BLaER1 treated with 17β-estradiol and CSF1 and Interleukin-3, amounts not matched to agents 10 nM and 100 nM (cell line): ENCODE measurements at regions not wholly inside any gene's neighbourhood (a gene's known extent, or its start where the extent isn't known, plus 50 kb on each side); places are given as distances from the start of the nearest gene placed in this dataset.

Experiments used
- H3K27ac ChIP-seq, 11 experiments: shearing (Covaris generic); formaldehyde crosslinking; 2 replicates each; pipeline ENCODE4 v1.8.1; 2022
- H3K27me3 ChIP-seq, 11 experiments: shearing (Covaris generic); formaldehyde crosslinking; 2 replicates each; pipeline ENCODE4 v1.8.1; 2022
- H3K36me3 ChIP-seq, 11 experiments: shearing (Covaris generic); formaldehyde crosslinking; 2 replicates each; pipeline ENCODE4 v1.8.1; 2022
- H3K4me1 ChIP-seq, 10 experiments: shearing (Covaris generic); formaldehyde crosslinking; 2 replicates each; pipeline ENCODE4 v1.8.1; 2022
- H3K4me2 ChIP-seq, 11 experiments: shearing (Covaris generic); formaldehyde crosslinking; 2 replicates each; pipeline ENCODE4 v1.8.1; 2022
- H3K4me3 ChIP-seq, 10 experiments: shearing (Covaris generic); formaldehyde crosslinking; 2 replicates each; pipeline ENCODE4 v1.8.1; 2022
- H3K9ac ChIP-seq, 11 experiments: shearing (Covaris generic); formaldehyde crosslinking; 2 replicates each; pipeline ENCODE4 v1.8.1; 2022
- H3K9me3 ChIP-seq, 11 experiments: shearing (Covaris generic); formaldehyde crosslinking; replicated peaks in 1 of 11; 2 replicates each; pipeline ENCODE4 v1.8.1; 2022
- H4K20me1 ChIP-seq, 11 experiments: shearing (Covaris generic); formaldehyde crosslinking; 2 replicates each; pipeline ENCODE4 v1.8.1; 2022
- Cebpa-rat ChIP-seq, 11 experiments: shearing (Covaris generic); IDR thresholded peaks; 2 replicates each; pipeline ENCODE4 v1.8.1; 2022

GRCh38 chr4:136329042-136329662, 1203.1 kb downstream of the PCDH18 start:
- H3K4me1 ChIP-seq = 0 out of 20 replicates have a peak, but pooled peaks cover 0 to 4% (median 0%) of the 10 kb centered on the region in 10 experiments
- no peak overlapping the region for H3K4me3 ChIP-seq
- TF ChIP-seq Cebpa-rat (IDR thresholded peaks at IDR 0.05) = no peak
- no peaks in the 10 kb centered on the region for H4K20me1 ChIP-seq
- H3K27ac ChIP-seq = no peak overlapping the region
- no peak overlapping the region for H3K4me2 ChIP-seq
- H3K9ac ChIP-seq = no peak overlapping the region
- no peaks in the 10 kb centered on the region for H3K9me3 ChIP-seq
- H3K27me3 ChIP-seq = no peaks in the 10 kb centered on the region
- H3K36me3 ChIP-seq = no peaks in the 10 kb centered on the region

DNA sequence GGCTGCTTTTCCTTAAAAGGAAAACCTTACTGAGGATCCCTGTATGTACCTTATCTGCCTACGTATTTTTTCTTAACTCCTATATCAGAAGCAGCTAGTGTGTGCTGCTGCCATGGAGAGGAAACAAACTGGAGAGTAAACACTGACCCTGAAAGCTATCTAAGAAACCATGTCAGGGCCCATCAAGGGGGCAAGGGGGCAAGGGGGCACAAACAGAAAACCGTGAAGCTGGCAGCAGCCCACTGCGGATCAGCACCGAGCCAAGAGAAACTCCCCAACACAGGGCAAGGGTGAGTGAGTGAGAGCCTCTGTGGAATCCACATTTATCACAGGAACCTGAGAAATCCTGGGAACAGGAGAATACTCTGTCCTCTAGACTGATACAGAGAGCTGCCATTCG, 1204.2 kb downstream of the PCDH18 start:
- Histone ChIP-seq H4K20me1 (no peaks in the 10 kb centered on the region), H3K27me3 (no peaks in the 10 kb centered on the region), H3K9me3 (no peaks in the 10 kb centered on the region), H3K4me1 (0 out of 20 replicates have a peak, but pooled peaks cover 0 to 4% (median 0%) of the 10 kb centered on the region in 10 experiments), H3K9ac (no peak overlapping the region), H3K4me3 (no peak overlapping the region), H3K27ac (no peak overlapping the region), H3K36me3 (no peaks in the 10 kb centered on the region), H3K4me2 (no peak overlapping the region)
- TF ChIP-seq Cebpa-rat (IDR thresholded peaks at IDR 0.05) = no peak

- Histone ChIP-seq H3K27ac (no peak overlapping the region), H3K9me3 (no peaks in the 10 kb centered on the region), H3K4me3 (no peak overlapping the region), H3K27me3 (no peaks in the 10 kb centered on the region), H3K4me1 (0 out of 20 replicates have a peak, but pooled peaks cover 0 to 4% (median 0%) of the 10 kb centered on the region in 10 experiments), H3K36me3 (no peaks in the 10 kb centered on the region), H3K9ac (no peak overlapping the region), H3K4me2 (no peak overlapping the region), H4K20me1 (no peaks in the 10 kb centered on the region)
- no peak for TF ChIP-seq Cebpa-rat (IDR thresholded peaks at IDR 0.05)
Observed at GRCh38 chr4:136320465-136320813, 1211.9 kb downstream of the PCDH18 start.

DNA sequence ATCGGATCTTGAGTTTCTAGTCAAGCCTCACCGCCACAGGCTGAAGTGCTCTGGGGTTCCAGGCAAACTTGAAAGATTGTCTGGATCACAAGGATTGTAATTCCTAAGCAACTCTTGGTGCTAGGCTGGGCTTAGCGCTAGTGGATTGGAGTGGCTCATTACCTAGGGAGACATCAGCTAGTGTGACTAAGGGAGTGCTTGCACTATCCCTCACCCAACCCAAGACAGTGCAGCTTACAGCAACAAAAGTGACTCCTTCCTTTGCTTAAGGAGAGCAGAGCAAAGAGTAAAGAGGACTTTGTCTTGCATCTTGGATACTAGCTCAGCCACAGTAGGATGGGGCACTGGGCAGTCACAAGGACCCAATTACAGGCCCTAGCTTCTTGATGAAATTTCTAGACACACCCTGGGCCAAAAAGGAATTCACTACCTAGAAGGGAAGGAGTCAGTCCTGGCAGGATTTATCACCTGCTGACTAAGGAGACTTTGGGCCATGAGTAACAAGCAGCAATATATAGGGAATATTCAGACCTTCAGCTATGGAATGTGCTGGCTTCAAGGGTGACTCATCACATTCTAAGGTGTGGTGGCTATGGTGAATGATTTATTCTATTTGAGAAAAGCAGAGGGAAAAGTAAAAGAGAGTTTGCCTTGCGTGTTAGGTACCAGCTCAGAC, 1212.4 kb downstream of the PCDH18 start:
- H3K27ac ChIP-seq = no peak overlapping the region
- no peaks in the 10 kb centered on the region for H3K36me3 ChIP-seq
- H3K9ac ChIP-seq = no peak overlapping the region
- no peaks in the 10 kb centered on the region for H3K9me3 ChIP-seq
- no peak for TF ChIP-seq Cebpa-rat (IDR thresholded peaks at IDR 0.05)
- H3K27me3 ChIP-seq = no peaks in the 10 kb centered on the region
- H3K4me1 ChIP-seq = 0 out of 20 replicates have a peak, but pooled peaks cover 0 to 4% (median 0%) of the 10 kb centered on the region in 10 experiments
- H4K20me1 ChIP-seq = no peaks in the 10 kb centered on the region
- no peak overlapping the region for H3K4me2 ChIP-seq
- H3K4me3 ChIP-seq = no peak overlapping the region

DNA sequence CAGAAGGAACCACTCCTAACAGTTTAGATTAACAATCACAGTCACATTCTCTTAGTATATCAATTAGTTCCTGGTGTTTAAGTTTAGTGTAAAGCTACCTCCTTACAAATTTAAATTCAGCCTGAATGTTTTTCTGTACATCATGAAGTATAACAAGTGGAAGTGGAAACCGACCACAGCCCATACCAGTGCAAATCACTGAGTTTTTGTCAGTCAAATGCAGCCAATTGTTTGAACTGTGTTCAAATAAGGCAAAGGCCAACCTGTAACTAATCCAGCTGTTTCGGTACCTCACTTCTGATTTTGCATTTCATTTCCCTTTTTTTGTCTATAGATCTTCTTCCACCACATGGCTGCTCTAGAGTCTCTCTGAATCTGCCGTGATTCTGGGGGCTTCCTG, 1215.3 kb downstream of the PCDH18 start:
- Histone ChIP-seq H3K4me3 (no peak overlapping the region), H3K9me3 (no peaks in the 10 kb centered on the region), H3K36me3 (no peaks in the 10 kb centered on the region), H4K20me1 (no peaks in the 10 kb centered on the region), H3K9ac (no peak overlapping the region), H3K27me3 (no peaks in the 10 kb centered on the region), H3K4me2 (no peak overlapping the region), H3K4me1 (0 out of 20 replicates have a peak, but pooled peaks cover 0 to 4% (median 0%) of the 10 kb centered on the region in 10 experiments), H3K27ac (no peak overlapping the region)
- TF ChIP-seq Cebpa-rat (IDR thresholded peaks at IDR 0.05) = no peak

DNA sequence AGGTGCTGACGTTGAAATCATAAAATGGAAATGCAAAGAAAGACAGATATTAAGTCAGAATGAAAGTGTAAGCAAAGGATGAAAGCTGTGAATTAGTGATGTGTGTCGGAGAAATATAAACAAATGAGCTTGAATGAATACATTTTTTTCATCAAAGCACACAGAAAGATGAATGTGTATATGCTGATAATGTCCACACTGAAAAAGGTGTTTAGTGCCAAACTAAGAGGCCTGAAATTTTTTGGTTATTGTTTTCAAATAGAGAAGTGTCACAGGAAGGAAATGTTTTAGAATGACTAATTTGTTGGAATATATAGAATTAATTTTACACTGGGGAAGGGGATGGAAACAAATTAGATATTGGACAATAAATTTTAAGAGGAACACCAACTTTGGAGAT, 1217.6 kb downstream of the PCDH18 start:
- H3K9me3 ChIP-seq = no peaks in the 10 kb centered on the region
- TF ChIP-seq Cebpa-rat (IDR thresholded peaks at IDR 0.05) = no peak
- no peaks in the 10 kb centered on the region for H3K27me3 ChIP-seq
- H4K20me1 ChIP-seq = no peaks in the 10 kb centered on the region
- H3K9ac ChIP-seq = no peak overlapping the region
- H3K4me3 ChIP-seq = no peak overlapping the region
- no peak overlapping the region for H3K4me2 ChIP-seq
- H3K36me3 ChIP-seq = no peaks in the 10 kb centered on the region
- no peak overlapping the region for H3K27ac ChIP-seq
- 0 out of 20 replicates have a peak, but pooled peaks cover 0 to 4% (median 0%) of the 10 kb centered on the region in 10 experiments for H3K4me1 ChIP-seq

- Histone ChIP-seq H4K20me1 (no peaks in the 10 kb centered on the region), H3K27ac (no peak overlapping the region)
Observed at GRCh38 chr4:136311774-136312173, 1220.5 kb downstream of the PCDH18 start.

DNA sequence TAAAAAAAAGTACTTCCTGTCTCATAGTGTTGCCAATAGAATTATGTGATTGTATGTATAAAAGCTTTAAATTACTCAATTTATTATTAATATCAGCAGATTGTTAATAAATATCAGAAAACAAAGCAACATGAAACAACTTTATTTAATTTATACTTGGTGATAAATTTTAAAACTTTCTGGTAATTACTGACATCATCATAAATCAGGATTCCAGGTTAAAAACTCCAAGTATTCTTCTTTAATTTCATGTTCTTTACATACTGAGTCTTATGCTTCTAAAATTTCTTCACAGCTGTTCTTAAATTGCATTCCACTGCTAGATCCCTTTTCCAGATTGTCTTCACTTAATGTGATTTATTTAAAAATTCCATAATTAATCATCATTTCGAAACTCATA, 1224.5 kb downstream of the PCDH18 start:
- no peaks in the 10 kb centered on the region for H3K27me3 ChIP-seq
- H4K20me1 ChIP-seq = no peaks in the 10 kb centered on the region
- no peak overlapping the region for H3K27ac ChIP-seq
- H3K4me3 ChIP-seq = no peak overlapping the region
- H3K36me3 ChIP-seq = no peaks in the 10 kb centered on the region
- no peak overlapping the region for H3K9ac ChIP-seq
- TF ChIP-seq Cebpa-rat (IDR thresholded peaks at IDR 0.05) = no peak
- H3K4me2 ChIP-seq = no peak overlapping the region
- H3K4me1 ChIP-seq = no peaks in the 10 kb centered on the region
- H3K9me3 ChIP-seq = no peaks in the 10 kb centered on the region

More at GRCh38 chr4:136311774-136312173, 1220.5 kb downstream of the PCDH18 start:
- H3K36me3 ChIP-seq = no peaks in the 10 kb centered on the region
- 0 out of 20 replicates have a peak, but pooled peaks cover 0 to 4% (median 0%) of the 10 kb centered on the region in 10 experiments for H3K4me1 ChIP-seq
- H3K4me2 ChIP-seq = no peak overlapping the region
- no peak overlapping the region for H3K9ac ChIP-seq
- H3K9me3 ChIP-seq = no peaks in the 10 kb centered on the region
- TF ChIP-seq Cebpa-rat (IDR thresholded peaks at IDR 0.05) = no peak
- H3K27me3 ChIP-seq = no peaks in the 10 kb centered on the region
- H3K4me3 ChIP-seq = no peak overlapping the region

DNA sequence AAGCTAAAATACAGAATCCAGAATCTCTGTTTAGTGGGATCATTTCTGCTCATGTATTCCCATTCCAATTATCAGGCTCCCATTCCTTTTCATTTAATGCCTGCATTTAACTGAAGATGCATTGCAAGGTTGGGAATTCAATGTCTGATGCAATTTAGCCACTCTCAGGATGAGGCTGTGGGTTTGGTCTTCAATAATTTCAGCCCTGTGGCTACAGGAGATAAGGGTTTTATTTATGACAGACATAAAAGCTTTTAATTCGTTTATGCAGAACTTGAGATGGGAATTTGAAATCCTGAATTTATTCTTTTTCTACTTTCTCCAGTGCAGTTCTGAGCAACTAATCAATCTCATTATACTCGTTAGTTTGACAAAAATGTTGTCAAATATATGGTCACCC, 1225.9 kb downstream of the PCDH18 start:
- Histone ChIP-seq H3K9ac (no peak overlapping the region), H3K27me3 (no peaks in the 10 kb centered on the region), H3K36me3 (no peaks in the 10 kb centered on the region), H3K9me3 (no peaks in the 10 kb centered on the region), H3K4me3 (no peak overlapping the region), H3K4me2 (no peak overlapping the region), H3K4me1 (no peaks in the 10 kb centered on the region), H4K20me1 (no peaks in the 10 kb centered on the region), H3K27ac (no peak overlapping the region)
- TF ChIP-seq Cebpa-rat (IDR thresholded peaks at IDR 0.05) = no peak

GRCh38 chr4:136302566-136302965, 1229.7 kb downstream of the PCDH18 start:
- no peak overlapping the region for H3K9ac ChIP-seq
- no peaks in the 10 kb centered on the region for H4K20me1 ChIP-seq
- no peaks in the 10 kb centered on the region for H3K9me3 ChIP-seq
- no peaks in the 10 kb centered on the region for H3K4me1 ChIP-seq
- no peak overlapping the region for H3K4me3 ChIP-seq
- no peak overlapping the region for H3K27ac ChIP-seq
- no peak overlapping the region for H3K4me2 ChIP-seq
- no peak for TF ChIP-seq Cebpa-rat (IDR thresholded peaks at IDR 0.05)
- H3K27me3 ChIP-seq = no peaks in the 10 kb centered on the region
- H3K36me3 ChIP-seq = no peaks in the 10 kb centered on the region
